HG02973 (cell line): ENCODE measurements at regions not wholly inside any gene's neighbourhood (a gene's known extent, or its start where the extent isn't known, plus 50 kb on each side); places are given as distances from the start of the nearest gene placed in this dataset.

Experiments used
- ATAC-seq: cut with Tn5 transposase; IDR thresholded peaks from one replicate; pipeline ENCODE4 v1.9.1; 2021; ENCODE audit warnings: moderate library complexity; ENCODE audit not compliant: unreplicated experiment

DNA sequence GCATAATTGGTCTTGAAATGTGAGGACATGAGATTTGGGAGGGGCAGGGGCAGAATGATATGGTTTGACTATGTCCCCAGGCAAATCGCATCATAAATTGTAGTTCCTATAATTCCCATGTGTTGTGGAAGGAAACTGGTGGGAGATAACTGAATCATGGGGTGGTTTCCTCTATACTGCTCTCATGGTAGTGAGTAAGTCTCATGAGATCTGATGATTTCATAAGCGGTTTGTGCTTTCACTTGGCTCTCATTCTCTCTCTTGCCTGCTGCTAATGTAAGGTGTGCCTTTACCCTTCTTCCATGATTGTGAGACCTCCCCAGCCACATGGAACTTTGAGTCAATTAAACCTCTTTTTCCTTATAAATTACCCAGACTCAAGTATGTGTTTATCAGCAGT, 2595.9 kb downstream of the PCDH7 start:
- ATAC-seq = no peak

DNA sequence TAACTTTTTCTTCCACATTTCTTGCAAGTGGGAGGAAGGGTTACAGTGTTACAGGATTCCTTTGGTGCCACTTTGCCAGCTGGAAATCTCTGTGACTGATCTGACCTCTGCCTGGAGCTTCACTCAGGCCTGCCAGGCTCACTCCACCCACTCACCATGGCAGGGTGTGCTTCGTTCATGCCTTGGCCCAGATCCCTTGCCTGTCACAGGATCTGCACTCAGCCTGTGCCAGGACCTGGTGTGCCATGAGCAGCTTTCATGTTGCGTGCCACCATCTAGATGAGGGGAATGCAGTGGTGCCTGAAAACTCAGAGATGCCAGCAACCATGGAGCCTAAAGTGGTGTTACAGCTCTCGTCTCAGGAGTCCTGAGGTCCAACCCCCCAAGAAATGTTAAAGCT, 2596.4 kb downstream of the PCDH7 start:
- no peak for ATAC-seq

DNA sequence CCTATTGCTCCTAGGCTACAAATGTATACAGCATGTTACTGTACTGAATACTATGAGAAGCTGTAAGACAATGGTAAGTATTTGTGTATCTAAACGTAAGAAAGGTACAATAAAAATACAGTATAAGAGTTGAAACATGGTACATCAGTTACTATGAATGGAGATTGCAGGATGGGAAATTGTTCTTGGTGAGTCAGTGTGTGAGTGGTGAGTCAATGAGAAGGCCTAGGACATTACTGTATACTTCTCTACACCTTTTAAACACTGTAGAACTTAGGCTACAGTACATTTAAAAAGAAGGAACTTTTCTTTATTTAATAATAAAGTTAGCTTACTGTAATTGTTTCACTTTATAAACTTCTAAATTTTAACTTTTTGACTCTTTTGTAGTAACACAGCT, 2603.2 kb downstream of the PCDH7 start:
- ATAC-seq = no peak

DNA sequence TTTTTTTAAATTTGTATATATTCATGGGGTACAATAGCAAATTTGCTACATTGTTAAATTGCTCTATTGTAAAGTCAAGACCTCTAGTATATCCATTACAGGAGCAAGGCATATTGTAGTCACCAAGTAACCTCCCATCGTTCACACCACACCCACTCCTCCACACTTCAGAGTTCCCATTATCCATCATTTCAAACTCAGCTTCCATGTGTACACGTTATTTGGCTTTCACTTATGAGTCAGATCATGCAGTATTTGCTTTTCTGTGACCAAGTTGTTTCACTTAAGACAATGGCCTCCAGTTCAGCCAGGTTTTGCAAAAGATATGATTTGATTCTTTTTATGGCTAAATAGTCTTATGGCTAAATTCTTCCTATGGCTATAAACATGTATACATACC, 2614.2 kb downstream of the PCDH7 start:
- ATAC-seq = no peak

DNA sequence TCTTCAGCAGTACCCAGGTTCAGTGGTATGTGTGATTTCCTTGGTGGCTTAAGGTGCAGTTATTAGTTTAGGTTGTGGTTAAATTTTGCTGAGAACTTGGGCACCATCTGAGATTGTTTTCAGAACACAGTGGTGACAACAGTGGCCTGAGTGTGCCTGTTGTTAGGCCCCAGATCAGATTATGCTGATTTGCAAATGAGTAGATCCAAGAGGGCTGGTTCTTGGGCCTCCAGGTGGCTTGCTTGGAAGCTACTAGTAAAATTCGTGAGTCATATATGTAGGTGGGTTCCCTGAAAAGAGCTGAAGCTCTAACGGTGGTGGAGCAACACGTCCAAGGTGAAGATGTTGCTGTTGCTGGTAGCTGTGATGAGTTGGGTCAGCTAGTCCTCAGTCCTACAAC, 2619.6 kb downstream of the PCDH7 start:
- no peak for ATAC-seq

DNA sequence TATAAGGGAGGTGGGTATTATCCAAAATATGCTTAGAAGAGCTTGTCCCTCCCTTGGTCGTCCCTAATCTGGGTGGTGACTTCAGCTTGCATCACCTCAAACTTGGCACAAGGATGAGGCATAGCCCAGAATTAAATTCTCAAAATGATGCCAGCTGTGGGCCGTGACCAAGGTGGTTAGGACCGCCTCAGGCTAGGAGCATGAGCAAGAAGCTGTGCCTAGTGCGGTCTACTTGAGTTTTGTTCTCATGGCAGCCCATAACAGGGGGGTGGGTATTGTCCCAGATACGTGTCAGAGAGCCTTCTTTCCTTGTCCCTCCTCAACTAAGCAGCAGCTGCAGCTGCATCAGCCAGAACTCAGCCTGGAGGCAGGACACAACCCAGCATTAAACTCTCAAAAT, 2620.0 kb downstream of the PCDH7 start:
- no peak for ATAC-seq

DNA sequence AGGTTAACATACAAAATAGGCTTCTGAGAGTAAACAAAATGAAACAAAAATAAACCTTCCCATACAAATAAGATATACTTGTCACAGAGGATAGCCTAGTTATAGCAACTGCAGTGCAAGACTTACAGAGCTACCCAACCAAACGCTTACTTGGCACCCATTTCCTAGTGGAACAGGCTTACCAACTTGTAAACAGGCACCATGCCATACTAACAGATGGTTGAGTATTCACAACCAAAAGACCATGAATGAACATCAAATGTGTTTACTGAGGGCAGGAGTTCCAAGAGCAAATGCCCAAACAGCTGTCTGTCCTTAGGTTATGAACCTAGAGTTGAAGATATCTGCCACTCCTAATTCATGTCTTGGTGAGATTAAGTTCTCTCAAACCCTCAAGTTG, 2629.2 kb downstream of the PCDH7 start:
- no peak for ATAC-seq

DNA sequence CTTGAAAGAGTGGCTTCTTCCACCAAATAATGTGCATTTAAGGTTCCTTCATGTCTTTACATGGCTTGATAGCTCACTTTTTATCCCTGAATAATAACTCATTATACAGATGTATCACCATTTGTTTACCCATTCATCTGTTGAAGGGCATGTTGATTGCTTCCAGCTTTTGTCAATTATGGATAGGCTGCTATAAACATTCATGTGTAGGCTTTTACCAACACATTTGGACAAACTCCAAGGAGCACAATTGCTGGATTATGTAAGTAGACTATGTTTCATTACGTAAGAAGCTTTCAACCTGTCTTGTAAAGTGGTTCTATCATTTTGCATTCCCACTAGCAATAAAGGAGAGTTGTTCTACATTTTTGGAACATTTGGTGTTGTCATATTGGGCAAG, 2637.0 kb downstream of the PCDH7 start:
- ATAC-seq = no peak

DNA sequence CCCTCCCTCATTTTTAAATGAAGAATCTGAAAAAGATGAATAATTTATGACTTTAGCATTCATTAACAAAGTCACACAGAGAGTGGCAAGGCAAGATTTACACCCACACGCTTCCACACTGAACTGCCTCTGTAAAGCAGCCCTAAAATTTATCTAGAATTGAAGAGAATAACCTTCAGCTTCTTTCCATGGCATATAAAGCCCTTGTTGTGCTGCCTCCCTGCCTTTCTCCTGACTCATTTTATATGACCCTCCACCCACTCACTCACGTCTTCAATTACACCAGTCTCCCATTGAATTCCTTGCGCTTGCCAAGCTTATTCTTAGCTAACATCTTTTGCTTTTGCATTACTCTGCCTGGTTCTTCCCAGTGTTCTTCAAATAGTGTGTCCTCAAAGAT, 2649.3 kb downstream of the PCDH7 start:
- no peak for ATAC-seq

DNA sequence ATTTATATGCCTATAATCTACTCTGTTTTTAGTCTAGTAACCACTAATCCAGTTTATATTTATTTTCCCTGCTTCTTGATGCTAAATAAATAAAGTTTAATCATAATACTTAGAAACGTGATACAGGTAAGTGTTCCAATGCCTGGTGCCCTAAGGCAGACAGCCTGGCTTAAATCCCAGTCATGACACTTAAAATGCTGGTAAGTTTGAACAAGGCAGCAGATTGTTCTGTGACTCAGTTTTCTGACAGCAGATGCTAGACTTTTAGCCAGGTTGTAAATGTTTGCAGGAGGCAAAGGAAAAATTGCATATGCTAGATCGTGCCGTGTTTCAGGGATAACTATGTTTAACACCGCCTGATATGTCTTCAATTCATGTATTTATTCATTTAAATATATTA, 2661.6 kb downstream of the PCDH7 start:
- ATAC-seq = no peak

DNA sequence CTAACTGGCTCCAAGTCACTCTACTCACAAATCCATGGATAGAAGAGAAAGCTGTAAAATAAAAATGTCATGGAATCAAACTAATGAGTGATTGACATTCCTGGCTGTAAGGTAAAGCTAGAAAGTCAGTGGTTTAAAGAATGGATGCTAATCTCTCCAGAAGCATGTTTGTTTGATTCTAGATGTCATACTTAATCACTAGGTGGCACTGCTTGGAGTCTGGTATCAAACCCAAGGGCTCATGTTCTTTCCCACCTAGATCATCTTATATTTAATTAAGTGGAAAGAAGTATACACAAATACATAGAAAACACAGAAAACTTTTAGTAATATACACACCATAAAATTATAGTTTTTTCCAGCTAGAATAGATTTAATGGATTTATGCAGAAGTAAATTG, 2666.6 kb downstream of the PCDH7 start:
- ATAC-seq = no peak

DNA sequence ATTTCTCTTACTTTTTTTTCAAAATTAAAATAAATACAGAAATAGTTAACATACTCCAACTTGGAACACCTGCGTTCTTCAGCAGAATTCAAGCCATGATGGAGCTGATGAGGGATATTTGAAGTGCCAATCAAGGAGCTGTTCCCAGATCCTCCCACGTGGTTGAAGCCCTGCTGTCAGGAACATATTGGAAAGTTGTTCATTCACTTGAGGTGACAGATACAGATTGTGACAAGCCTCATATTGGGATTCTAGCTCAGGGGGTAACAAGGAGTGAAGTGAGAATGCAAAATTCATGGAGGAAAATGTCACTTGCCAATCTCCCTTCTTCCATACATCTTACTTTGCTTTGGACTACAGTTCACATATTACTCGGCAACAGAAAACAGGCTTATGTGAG, 2670.8 kb downstream of the PCDH7 start:
- no peak for ATAC-seq

DNA sequence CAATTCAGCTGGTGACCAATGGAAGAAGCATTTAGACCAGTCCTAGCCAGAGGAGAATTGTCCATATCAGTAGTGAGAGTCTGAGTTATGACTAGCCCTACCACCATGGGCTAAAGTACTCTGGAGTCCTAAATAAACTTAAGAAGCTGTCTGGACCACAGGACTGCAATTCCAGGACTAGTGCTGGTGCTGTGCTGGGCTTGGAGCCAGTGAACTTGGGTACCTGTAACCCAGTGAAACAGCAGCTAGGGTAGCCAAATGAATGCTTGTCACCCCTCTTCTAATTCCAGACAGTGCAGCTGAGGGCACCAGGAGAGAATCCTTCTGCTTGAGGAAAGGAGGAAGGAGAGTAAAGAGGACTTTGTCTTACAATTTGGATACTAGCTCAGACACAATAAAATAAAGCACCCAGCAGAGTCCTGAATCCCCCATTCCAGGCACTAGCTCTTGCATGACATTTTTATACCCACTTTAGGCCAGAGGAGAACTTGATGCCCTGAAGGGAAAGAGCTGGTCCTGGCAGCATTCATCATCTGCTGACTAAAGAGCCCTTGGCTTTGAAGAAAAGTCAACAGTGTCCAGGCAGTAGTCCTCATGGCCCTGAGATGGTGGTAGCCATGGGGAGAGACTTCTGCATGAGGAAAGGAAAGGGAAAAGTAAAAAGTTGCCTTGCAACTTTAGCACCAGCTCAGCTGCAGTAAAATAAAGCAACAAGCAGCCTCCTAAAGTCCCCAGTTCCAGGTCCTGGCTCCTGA, 2675.7 kb downstream of the PCDH7 start:
- no peak for ATAC-seq

DNA sequence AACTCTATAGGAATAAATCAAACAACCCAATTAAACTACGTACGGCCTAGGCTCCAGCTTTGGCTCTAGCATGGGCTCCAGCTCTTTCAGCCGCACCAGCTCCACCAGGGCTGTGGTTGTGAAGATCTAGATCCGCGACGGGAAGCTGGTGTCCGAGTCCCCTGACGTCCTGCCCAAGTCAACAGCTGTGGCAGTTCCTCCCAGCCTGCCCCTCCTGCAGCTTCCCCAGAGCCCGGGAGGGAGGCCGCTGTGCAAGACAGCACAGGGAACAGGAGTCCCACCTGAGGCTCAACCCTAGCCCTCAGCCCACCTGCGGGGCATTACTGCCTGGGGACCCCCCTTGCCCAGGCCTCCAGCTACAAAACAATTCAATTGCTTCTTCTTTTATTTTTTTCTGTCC, 2680.3 kb downstream of the PCDH7 start:
- ATAC-seq = no peak

DNA sequence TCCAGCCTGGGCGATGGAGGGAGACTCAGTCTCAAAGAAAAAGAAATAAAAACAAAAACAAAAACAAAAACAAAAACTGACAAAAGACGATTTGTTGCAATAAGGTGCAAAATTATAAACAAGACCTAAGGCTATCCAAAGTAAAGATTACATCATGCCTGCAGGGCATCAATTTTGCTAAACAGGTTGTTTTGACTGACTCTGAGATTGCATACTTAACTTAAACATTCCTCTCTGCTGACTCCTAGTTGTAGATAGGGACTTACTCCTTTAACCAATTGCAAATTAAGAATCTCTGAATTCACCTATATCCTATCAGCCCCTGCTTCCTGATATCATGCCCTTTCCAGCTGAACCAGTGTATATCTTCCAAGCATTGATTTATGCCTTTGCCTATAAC, 2687.3 kb downstream of the PCDH7 start:
- ATAC-seq = no peak

DNA sequence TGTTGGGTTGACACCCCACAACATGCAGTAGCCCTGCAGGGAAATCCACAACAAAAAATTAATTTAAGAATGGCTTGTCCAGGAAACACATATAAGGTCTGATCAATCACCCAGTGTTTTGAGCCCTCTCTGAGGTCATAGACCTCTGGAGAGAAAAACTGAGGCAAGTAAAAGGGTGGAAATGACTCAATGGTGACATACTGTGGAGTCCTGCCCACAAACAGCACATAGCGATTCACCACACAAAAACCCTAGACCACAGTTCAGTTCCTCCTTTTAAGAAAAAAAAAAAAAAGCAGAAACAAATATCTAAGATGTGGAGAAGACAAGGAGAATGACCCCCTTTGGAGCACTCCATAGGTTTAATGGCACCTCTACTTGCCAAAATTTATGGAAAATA, 2691.0 kb downstream of the PCDH7 start:
- no peak for ATAC-seq

DNA sequence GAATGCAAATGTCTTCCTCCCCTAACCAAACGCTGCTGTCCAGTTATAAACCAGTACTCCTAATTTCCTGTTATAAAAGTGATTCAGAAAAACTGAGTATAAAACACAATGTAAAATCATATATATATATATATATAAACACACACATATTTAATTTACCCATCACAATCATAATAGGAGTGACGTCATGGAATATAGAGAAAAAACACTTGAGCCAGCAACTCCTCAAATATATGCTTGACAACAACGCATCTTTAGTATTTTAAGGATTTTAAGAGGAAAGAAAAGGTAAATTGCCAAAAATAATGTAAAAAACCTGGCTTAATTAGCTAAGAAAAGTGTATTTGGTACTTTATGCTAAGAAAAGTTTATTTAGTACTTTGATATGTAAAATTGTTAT, 2701.7 kb downstream of the PCDH7 start:
- no peak for ATAC-seq

DNA sequence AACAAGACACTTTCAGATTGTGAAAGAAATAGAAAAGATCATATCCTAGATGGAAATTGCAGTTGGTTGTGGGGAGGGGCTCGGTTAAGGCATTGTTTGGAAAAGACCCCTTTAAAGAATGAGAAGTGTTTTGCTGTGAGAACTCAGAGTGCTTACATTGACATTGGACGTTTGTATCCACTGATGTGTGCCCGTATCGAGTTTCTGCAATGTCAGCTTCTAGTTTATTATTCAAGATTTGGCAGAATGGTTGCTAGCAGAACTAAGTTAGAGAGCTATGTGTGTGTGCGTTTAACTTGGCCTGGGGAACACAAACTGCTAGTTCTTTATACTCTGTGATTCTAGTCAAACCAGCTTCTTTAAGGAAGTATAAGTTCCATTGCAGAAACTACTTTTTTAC, 2702.5 kb downstream of the PCDH7 start:
- ATAC-seq = no peak

DNA sequence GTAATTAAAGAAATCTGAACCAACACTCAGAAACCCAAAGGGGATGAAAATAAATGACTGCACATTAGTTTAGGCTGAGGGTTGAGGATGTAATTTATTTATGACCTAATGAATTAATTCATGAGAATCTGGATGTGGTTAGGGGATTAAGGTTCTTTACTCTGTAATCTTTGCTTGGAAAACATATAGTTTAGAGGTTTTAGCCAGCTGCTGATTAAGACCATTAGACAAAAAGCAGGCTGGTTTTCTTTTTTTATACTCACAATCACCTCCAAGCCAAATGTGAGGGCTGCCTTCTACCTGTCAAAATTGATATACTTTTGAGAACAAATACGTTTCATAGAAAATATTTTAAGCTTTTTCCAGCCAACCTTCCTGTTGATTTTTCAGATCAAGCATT, 2705.8 kb downstream of the PCDH7 start:
- ATAC-seq = no peak

DNA sequence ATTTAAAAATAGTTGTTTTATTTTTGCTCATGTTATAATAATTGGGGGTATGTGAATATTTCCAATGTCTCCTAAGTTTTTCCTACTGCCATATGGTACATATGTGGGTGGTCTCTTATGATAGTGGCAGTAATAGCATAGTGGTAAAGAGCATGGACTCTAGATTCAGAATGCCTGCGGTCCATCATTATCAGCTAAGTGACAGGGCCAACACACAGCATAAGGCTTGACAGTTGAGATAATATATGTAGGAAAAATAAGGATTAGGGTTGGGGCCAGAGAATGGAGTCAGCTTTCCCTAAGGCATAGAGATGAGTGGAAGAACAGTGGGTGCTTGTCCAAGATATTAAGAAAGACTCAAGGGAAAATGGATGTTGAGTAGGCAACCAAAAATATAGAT, 2707.5 kb downstream of the PCDH7 start:
- ATAC-seq = no peak

DNA sequence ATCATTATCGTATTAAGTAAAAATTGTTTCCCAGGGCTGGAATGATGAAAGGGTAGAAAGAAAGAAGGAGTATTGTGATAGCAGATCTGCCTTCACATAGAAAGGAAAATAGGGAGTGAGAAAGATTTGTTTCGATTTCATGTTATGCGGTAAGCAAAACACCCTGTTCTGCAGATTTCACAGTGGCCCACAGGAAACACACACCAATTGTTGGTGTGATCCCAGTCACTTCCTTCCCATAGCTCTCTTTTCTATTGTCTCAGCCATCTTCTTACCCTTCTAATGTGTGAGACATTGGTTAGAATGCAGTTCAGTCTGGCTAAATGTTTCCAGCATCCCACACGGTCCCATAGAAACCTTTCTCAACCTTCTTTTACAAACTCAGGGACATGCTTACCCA, 2709.8 kb downstream of the PCDH7 start:
- ATAC-seq = no peak

DNA sequence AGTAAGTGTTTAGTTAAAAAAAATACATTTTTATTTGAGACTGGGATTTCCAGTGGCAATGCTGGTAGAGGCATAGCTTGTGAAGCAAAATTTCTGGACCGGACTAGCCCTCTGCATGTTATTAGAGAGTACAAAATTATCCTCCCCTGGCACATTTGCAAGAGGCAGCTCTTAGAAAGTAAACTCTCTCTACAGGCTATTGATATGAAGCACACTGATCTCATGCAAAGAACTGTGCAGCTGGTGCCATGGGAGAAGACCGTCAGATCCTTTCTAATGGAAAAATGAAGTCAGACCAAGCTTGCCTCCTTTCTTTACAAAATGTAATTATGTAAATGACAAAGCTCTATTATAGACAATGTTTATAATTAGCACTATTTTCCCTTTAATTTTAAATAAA, 2717.2 kb downstream of the PCDH7 start:
- ATAC-seq = no peak

DNA sequence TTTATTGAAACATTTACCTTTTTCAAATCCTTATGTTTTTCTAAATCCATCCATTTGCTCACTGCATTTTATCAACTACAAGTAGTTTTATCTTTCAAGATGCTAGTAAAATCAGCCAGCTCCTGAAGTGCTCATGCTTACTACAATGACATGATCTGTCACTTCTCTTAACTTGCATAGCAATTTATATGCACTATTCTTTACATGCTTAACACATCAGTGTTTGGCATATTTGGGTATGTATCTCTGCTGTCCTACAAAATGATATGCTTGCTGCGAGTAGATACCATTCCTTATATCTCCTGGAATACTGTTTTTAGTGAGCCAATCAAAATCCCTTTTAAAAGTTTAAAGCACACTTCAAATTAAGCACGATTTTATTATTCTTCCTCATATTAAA, 2726.8 kb downstream of the PCDH7 start:
- no peak for ATAC-seq
